Karpas-422 (cell line): ENCODE measurements at regions not wholly inside any gene's neighbourhood (a gene's known extent, or its start where the extent isn't known, plus 50 kb on each side); places are given as distances from the start of the nearest gene placed in this dataset.

Experiments used
- DNase-seq: peaks from one replicate; pipeline ENCODE4 v3.0.0-alpha.2; 2015
- H2AFZ ChIP-seq: fragments of 200-600 bp; sonication (generic); 2 replicates; pipeline ENCODE4 v1.6.1; 2014; ENCODE audit warnings: antibody characterized with exemption, low read length, mixed read lengths
- H3K27ac ChIP-seq: fragments of 200-600 bp; sonication (generic); 2 replicates; pipeline ENCODE4 v1.5.1; 2014; ENCODE audit warnings: mild to moderate bottlenecking, low read length, moderate library complexity
- H3K27me3 ChIP-seq: fragments of 200-600 bp; sonication (generic); 2 replicates; pipeline ENCODE4 v1.6.1; 2014; ENCODE audit warnings: low read length, mixed read lengths
- H3K36me3 ChIP-seq: fragments of 200-600 bp; sonication (generic); 2 replicates; pipeline ENCODE4 v1.6.1; 2014; ENCODE audit warnings: low read length, mixed read lengths; ENCODE audit not compliant: insufficient read depth
- H3K4me1 ChIP-seq: fragments of 200-600 bp; sonication (generic); 2 replicates; pipeline ENCODE4 v1.6.1; 2014; ENCODE audit warnings: mild to moderate bottlenecking, low read length, mixed read lengths
- H3K4me2 ChIP-seq: fragments of 200-600 bp; sonication (generic); 2 replicates; pipeline ENCODE4 v1.6.1; 2014; ENCODE audit warnings: low read length, low read depth, mild to moderate bottlenecking; ENCODE audit not compliant: poor library complexity, severe bottlenecking
- H3K4me3 ChIP-seq: fragments of 200-600 bp; sonication (generic); 2 replicates; pipeline ENCODE4 v1.5.1; 2014; ENCODE audit warnings: mild to moderate bottlenecking, antibody characterized with exemption, low read length, mixed read lengths
- H3K79me2 ChIP-seq: fragments of 200-600 bp; sonication (generic); 2 replicates; pipeline ENCODE4 v1.6.1; 2014; ENCODE audit warnings: mild to moderate bottlenecking, low read length, mixed read lengths
- H3K9ac ChIP-seq: fragments of 200-600 bp; sonication (generic); 2 replicates; pipeline ENCODE4 v1.6.0; 2014; ENCODE audit warnings: low read length
- H3K9me2 ChIP-seq: fragments of 200-600 bp; sonication (generic), shearing (Covaris generic); replicated peaks from 2 replicates; pipeline ENCODE4 v1.6.0; 2014; ENCODE audit warnings: mild to moderate bottlenecking, low read length, moderate library complexity; ENCODE audit not compliant: insufficient read depth
- H3K9me3 ChIP-seq: fragments of 300-700, 200-600 bp; sonication (generic); 2 replicates; pipeline ENCODE4 v1.6.1; 2014; ENCODE audit warnings: low read length, mixed read lengths
- H4K20me1 ChIP-seq: fragments of 200-600 bp; sonication (generic); 2 replicates; pipeline ENCODE4 v1.6.1; 2014; ENCODE audit warnings: mild to moderate bottlenecking, antibody characterized with exemption, low read length, low read depth; ENCODE audit not compliant: insufficient read depth

DNA sequence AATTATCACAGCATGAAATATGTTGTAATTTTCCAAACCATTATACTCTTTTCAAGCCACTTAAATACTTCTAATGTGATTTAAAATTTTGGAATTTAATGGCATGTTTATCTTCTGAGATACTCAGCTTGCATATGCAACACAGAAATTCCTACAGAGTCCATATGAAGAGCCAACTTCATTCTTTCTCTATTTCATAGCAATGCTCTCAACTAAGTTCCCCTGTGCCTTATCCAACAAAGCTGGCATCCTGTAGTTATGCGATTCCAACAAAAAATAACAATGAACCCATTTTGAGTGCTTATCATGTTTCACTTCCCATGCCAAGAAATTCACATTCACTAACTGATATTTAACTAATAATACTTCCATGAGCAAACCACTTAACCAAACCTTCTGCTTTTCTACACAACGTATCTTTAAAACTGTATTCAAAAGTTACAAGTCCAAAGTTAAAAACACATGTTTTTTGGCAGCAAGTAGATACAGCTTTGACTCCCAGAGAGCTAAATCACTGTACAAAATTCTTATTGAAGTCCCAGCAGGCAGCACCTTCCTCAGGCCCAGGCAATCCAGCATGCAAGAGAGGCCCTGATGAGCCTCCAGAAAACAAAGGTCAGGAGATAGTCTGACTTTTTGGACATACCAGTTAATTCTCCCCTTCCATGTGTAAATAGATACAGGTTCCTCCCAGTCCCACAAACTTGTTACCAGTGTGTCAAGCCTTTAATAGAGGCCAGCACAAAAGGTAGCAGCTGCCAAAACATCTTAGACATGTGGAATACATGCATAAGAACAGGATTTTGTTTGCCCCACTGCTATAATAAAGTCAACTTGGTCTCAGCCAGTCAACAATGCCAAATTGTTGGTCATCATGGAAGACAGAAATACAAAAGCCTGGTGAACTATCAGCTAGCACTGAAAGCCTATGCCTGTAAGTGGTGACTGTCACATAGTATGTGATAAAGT lies 113.1 kb upstream of the WDR75 start:
- no peaks in the 10 kb centered on the region for H3K9me2 ChIP-seq
- H3K4me3 ChIP-seq, result no peak overlapping the region
- no peaks in the 10 kb centered on the region for H3K27me3 ChIP-seq
- no peak overlapping the region for H3K9ac ChIP-seq
- H3K79me2 ChIP-seq, result no peaks in the 10 kb centered on the region
- no peak overlapping the region for H3K4me2 ChIP-seq
- no peaks in the 10 kb centered on the region for H3K4me1 ChIP-seq
- no peaks in the 10 kb centered on the region for H4K20me1 ChIP-seq
- no peaks in the 10 kb centered on the region for H3K9me3 ChIP-seq
- no peak overlapping the region for H2AFZ ChIP-seq
- DNase-seq, result no peak
- H3K36me3 ChIP-seq, result no peaks in the 10 kb centered on the region
- no peak overlapping the region for H3K27ac ChIP-seq

DNA sequence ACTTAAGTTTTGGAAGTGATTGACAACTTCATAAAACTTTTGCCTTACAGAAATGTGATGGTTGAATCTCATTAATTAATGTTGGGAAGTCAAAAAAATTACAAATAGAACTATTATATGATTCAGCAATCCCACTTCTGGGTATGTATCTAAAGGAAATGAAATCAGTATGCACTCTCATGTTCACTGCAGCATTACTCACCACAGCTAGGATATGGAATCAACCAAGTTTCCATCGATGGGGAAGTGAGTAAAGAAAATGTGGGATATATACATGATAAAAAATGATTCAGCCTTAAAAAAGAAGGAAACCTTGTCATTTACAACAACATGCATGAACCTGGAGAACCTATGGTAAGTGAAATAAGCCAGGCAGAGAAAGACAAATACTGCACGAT lies 112.4 kb upstream of the WDR75 start:
- no peaks in the 10 kb centered on the region for H4K20me1 ChIP-seq
- H3K9me3 ChIP-seq, result no peaks in the 10 kb centered on the region
- no peak for DNase-seq
- H3K79me2 ChIP-seq, result no peaks in the 10 kb centered on the region
- H3K36me3 ChIP-seq, result no peaks in the 10 kb centered on the region
- H3K4me3 ChIP-seq, result no peak overlapping the region
- no peaks in the 10 kb centered on the region for H3K9me2 ChIP-seq
- H3K9ac ChIP-seq, result no peak overlapping the region
- no peaks in the 10 kb centered on the region for H3K27me3 ChIP-seq
- no peak overlapping the region for H3K4me2 ChIP-seq
- H2AFZ ChIP-seq, result no peak overlapping the region
- no peak overlapping the region for H3K27ac ChIP-seq
- H3K4me1 ChIP-seq, result no peaks in the 10 kb centered on the region

DNA sequence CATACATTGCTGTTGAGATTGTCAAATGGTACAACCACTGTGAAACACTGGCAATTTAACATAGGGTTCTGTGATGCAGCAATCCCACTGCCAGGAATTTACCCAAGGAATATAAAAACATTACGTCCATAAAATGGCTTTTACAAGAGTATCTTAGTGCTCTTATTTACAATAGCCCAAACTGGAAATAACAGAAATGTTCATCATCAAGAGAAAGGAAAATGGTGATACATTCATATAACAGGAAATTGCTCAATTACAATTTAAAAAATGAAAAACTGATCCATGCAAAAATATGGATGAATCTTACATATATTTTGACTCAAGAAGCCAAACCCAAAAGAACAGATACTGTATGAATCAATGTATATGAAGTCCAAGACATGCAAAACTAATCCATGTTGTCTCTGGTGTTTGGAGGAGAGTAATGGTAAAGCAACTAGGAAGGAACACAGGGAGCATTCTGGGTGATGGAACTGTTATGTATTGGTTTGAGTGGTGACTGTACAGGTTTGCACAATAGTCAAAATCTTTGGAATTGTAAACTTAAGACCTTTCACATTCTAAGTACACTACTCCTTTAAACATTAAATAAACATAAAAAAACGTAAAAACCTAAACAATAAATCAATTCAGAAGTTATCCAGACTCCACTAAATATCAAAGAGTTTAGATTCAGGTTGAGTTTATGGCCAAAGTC lies 104.8 kb upstream of the WDR75 start:
- H3K4me2 ChIP-seq, result no peak overlapping the region
- H3K36me3 ChIP-seq, result no peaks in the 10 kb centered on the region
- no peaks in the 10 kb centered on the region for H3K9me2 ChIP-seq
- H3K4me1 ChIP-seq, result no peaks in the 10 kb centered on the region
- no peaks in the 10 kb centered on the region for H3K27me3 ChIP-seq
- H3K9ac ChIP-seq, result no peak overlapping the region
- DNase-seq, result no peak
- no peaks in the 10 kb centered on the region for H3K9me3 ChIP-seq
- no peak overlapping the region for H2AFZ ChIP-seq
- H3K79me2 ChIP-seq, result no peaks in the 10 kb centered on the region
- no peaks in the 10 kb centered on the region for H4K20me1 ChIP-seq
- H3K4me3 ChIP-seq, result no peak overlapping the region
- no peak overlapping the region for H3K27ac ChIP-seq

DNA sequence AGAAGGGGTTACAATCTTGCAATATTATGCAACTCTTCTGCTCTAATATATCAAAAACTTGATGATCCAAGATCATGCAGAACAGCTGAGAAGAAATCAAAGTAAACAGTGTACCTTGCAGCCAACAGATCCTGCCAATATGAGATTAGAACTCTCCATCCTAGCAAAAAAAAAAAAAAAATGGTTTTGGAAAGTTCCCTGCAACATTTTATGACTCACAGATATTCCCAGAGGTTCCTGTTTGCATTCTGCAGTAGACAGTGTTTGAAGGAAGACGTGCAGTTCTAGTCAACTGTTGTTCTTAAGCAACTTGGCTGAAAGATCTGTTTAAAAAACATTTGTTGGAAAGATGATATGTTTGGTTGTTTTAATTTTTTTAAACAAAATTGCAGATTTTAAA lies 103.6 kb upstream of the WDR75 start:
- Histone ChIP-seq H3K9ac (no peak overlapping the region), H3K27me3 (no peaks in the 10 kb centered on the region), H3K4me3 (no peak overlapping the region), H3K4me2 (no peak overlapping the region), H4K20me1 (no peaks in the 10 kb centered on the region), H3K9me2 (no peaks in the 10 kb centered on the region), H3K27ac (no peak overlapping the region), H3K36me3 (no peaks in the 10 kb centered on the region), H3K4me1 (no peaks in the 10 kb centered on the region), H3K9me3 (no peaks in the 10 kb centered on the region), H2AFZ (no peak overlapping the region), H3K79me2 (no peaks in the 10 kb centered on the region)
- DNase-seq, result no peak

DNA sequence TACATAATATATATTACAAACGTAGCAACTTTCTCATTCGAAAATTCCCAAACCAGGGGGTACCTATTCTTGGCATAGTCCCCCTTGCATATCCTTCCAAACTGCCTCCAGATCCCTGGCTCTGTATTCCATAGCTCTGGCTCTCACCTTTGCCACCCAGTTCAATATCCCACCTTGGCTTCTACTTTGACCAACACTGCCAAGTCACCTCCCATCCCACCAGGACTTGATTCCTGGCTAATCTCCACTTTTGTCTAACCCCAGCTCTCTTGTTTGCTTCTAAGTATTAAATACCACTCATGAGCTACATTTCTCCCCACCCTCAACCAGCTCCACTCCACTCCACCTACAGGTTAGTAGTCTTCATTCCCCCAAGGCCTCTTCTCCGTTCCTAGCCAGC lies 103.2 kb upstream of the WDR75 start:
- Histone ChIP-seq H4K20me1 (no peaks in the 10 kb centered on the region), H3K9me3 (no peaks in the 10 kb centered on the region), H3K4me3 (no peak overlapping the region), H3K4me1 (no peaks in the 10 kb centered on the region), H3K36me3 (no peaks in the 10 kb centered on the region), H3K27me3 (no peaks in the 10 kb centered on the region), H3K9ac (no peak overlapping the region), H3K4me2 (no peak overlapping the region), H2AFZ (no peak overlapping the region), H3K79me2 (no peaks in the 10 kb centered on the region), H3K27ac (no peak overlapping the region), H3K9me2 (no peaks in the 10 kb centered on the region)
- no peak for DNase-seq

DNA sequence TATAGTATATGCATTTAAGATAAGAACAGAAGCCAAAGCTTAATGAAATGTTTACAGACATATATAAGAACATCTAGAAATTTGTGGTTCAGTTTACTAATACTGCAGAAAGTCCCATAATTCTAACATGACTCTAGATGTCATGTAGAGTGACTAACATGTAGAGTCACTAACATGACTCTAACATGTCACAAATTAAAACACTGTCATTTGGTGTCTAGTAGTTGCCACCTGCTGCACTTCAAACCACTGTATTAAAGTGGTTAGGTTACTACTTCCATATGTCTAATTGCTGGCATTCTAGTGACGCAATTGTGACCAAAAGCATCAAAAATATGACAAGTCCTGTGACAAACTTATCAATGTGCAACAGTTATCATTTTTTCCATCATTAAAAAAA lies 100.2 kb upstream of the WDR75 start:
- Histone ChIP-seq H3K36me3 (no peaks in the 10 kb centered on the region), H3K79me2 (no peaks in the 10 kb centered on the region), H2AFZ (no peak overlapping the region), H3K4me1 (no peaks in the 10 kb centered on the region), H3K4me2 (no peak overlapping the region), H3K9me3 (no peaks in the 10 kb centered on the region), H3K9ac (no peak overlapping the region), H4K20me1 (no peaks in the 10 kb centered on the region), H3K27me3 (no peaks in the 10 kb centered on the region), H3K4me3 (no peak overlapping the region), H3K9me2 (no peaks in the 10 kb centered on the region), H3K27ac (no peak overlapping the region)
- DNase-seq, result no peak

DNA sequence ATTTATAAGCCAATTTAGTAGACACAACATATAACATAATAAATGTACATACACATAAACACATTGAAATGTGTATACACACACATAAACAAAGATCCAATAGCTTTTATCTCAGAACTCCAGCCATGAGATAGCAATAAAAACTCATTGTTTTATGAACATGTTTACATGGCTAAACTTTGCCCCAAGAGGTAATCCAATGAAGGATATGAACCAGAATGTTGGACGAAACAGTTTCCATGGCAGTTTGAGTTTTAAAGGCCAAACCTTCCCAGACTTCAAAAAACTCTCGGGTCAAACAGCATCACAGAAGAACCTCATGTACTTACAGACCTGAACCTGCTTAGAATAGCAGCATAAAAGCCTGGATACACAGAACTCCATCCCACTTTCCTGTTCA lies 97.2 kb upstream of the WDR75 start:
- no peaks in the 10 kb centered on the region for H3K79me2 ChIP-seq
- no peak overlapping the region for H3K4me2 ChIP-seq
- H3K9me3 ChIP-seq, result no peaks in the 10 kb centered on the region
- H3K27me3 ChIP-seq, result no peaks in the 10 kb centered on the region
- DNase-seq, result no peak
- no peaks in the 10 kb centered on the region for H3K36me3 ChIP-seq
- H4K20me1 ChIP-seq, result no peaks in the 10 kb centered on the region
- no peaks in the 10 kb centered on the region for H3K9me2 ChIP-seq
- H2AFZ ChIP-seq, result no peak overlapping the region
- no peak overlapping the region for H3K27ac ChIP-seq
- H3K9ac ChIP-seq, result no peak overlapping the region
- no peak overlapping the region for H3K4me3 ChIP-seq
- no peaks in the 10 kb centered on the region for H3K4me1 ChIP-seq

DNA sequence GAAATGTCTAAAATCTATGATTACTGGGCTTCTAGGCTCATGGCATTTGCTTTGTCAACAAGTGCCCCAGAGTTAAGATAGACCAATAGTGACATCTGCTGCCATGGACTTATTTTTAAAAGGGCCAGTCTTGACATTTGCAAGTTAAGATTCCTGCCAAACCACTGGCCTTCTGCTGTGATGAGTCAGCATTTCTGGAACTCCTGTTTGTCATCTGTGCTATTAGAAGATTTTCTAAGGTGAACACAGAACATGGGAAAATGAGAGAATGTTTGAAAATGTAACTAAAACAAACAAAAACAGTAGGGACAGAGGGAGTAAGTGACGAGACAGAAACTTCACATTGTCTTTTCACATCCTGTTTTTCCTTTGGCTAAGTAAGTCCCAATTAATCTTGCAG lies 93.7 kb upstream of the WDR75 start:
- Histone ChIP-seq H3K4me2 (no peak overlapping the region), H3K27me3 (no peaks in the 10 kb centered on the region), H3K9me2 (no peaks in the 10 kb centered on the region), H3K36me3 (no peaks in the 10 kb centered on the region), H3K9me3 (no peaks in the 10 kb centered on the region), H3K9ac (no peak overlapping the region), H3K79me2 (no peaks in the 10 kb centered on the region), H3K4me1 (no peaks in the 10 kb centered on the region), H2AFZ (no peak overlapping the region), H3K4me3 (no peak overlapping the region), H4K20me1 (no peaks in the 10 kb centered on the region), H3K27ac (no peak overlapping the region)
- no peak for DNase-seq
